ENCODE measurements at regions not wholly inside any gene's neighbourhood (a gene's known extent, or its start where the extent isn't known, plus 50 kb on each side); places are given as distances from the start of the nearest gene placed in this dataset.

DNA sequence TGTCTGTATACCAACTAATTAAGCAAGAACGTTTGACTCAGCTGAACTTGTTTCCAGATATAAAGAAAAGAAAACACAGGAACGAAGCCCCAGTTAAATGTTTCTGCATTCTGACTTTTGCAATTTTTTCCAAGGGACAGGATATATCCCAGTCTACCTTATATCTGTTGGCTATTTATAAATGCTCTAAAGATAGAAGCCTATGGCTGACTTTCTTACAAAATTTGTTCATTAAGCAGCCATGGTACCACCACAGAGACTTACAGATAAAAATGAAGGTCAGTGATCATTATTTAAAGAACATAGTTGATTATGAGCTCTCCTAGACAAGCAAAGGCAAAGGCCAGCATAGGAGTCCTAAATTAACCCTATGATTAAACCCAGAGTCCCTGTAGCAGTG lies 462.7 kb upstream of the SPHKAP start:
- H3K36me3 ChIP-seq (replicated peaks in 1 of 2; ENCODE audit: control insufficient read depth in 1 of 2, insufficient read depth in 2 of 2, low read length in 2 of 2), result no peaks in the 10 kb centered on the region
- Mint-ChIP-seq H3K27ac (no peak overlapping the region), H3K4me3 (no peak overlapping the region), H3K4me1 (no peaks in the 10 kb centered on the region), H3K36me3 (no peaks in the 10 kb centered on the region), H3K27me3 (ENCODE audit: low read depth in 3 of 3) (peaks cover 0 to 3% (median 0%) of the 10 kb centered on the region in 3 donors), H3K9me3 (peaks cover 0 to 3% (median 0%) of the 10 kb centered on the region in 7 donors)
- H3K79me2 ChIP-seq (ENCODE audit: insufficient read depth, low read length), result no peaks in the 10 kb centered on the region
- no peaks in the 10 kb centered on the region for H4K20me1 ChIP-seq (ENCODE audit: insufficient read depth, low read length)
- no peaks in the 10 kb centered on the region for H3K4me1 ChIP-seq (ENCODE audit: control insufficient read depth in 1 of 2, insufficient read depth in 2 of 2, low read length in 2 of 2)
- no peak for TF ChIP-seq CTCF (IDR thresholded peaks at IDR 0.05)
- DNase-seq, result no peak
- no peak overlapping the region for H3K4me3 ChIP-seq (replicated peaks in 1 of 3; ENCODE audit: low read depth in 2 of 3, low read length in 3 of 3)
- no peak overlapping the region for H3K27ac ChIP-seq (ENCODE audit: low read depth in 1 of 2, low read length in 2 of 2)
- H3K9ac ChIP-seq (ENCODE audit: insufficient read depth, low read length, poor library complexity, severe bottlenecking), result no peak overlapping the region
- no peaks in the 10 kb centered on the region for H3K9me3 ChIP-seq (replicated peaks in 1 of 2; ENCODE audit: control insufficient read depth in 1 of 2, insufficient read depth in 1 of 2, low read length in 2 of 2)
- no peak overlapping the region for H3K4me2 ChIP-seq (replicated peaks; ENCODE audit: extremely low read depth, low read length, poor library complexity, severe bottlenecking)
- intact Hi-C loops (cut with micrococcal nuclease), result no loop called here
- no peaks in the 10 kb centered on the region for H3K27me3 ChIP-seq (ENCODE audit: control insufficient read depth in 2 of 2, insufficient read depth in 2 of 2, low read length in 2 of 2)
- no CpG with 5 or more reads among the region's 2 CpGs for WGBS (ENCODE audit: insufficient coverage)
- no peak overlapping the region for H2AFZ ChIP-seq (ENCODE audit: insufficient read depth, low read depth, low read length, poor library complexity, severe bottlenecking)

GRCh38 chr2:228642861-228643260 lies 461.4 kb upstream of the SPHKAP start:
- H3K4me3 ChIP-seq (replicated peaks in 1 of 3; ENCODE audit: low read depth in 2 of 3, low read length in 3 of 3), result no peak overlapping the region
- no peak overlapping the region for H3K9ac ChIP-seq (ENCODE audit: insufficient read depth, low read length, poor library complexity, severe bottlenecking)
- H3K36me3 ChIP-seq (replicated peaks in 1 of 2; ENCODE audit: control insufficient read depth in 1 of 2, insufficient read depth in 2 of 2, low read length in 2 of 2), result no peaks in the 10 kb centered on the region
- Mint-ChIP-seq H3K36me3 (no peaks in the 10 kb centered on the region), H3K4me1 (no peaks in the 10 kb centered on the region), H3K27ac (no peak overlapping the region), H3K9me3 (peaks cover 0 to 3% (median 0%) of the 10 kb centered on the region in 7 donors), H3K27me3 (ENCODE audit: low read depth in 3 of 3) (peaks cover 0 to 3% (median 0%) of the 10 kb centered on the region in 3 donors), H3K4me3 (no peak overlapping the region)
- no peak overlapping the region for H3K27ac ChIP-seq (ENCODE audit: low read depth in 1 of 2, low read length in 2 of 2)
- WGBS (ENCODE audit: insufficient coverage), result no CpG with 5 or more reads among the region's 2 CpGs
- H3K27me3 ChIP-seq (ENCODE audit: control insufficient read depth in 2 of 2, insufficient read depth in 2 of 2, low read length in 2 of 2), result no peaks in the 10 kb centered on the region
- no peak overlapping the region for H2AFZ ChIP-seq (ENCODE audit: insufficient read depth, low read depth, low read length, poor library complexity, severe bottlenecking)
- H3K4me1 ChIP-seq (ENCODE audit: control insufficient read depth in 1 of 2, insufficient read depth in 2 of 2, low read length in 2 of 2), result no peaks in the 10 kb centered on the region
- H3K9me3 ChIP-seq (replicated peaks in 1 of 2; ENCODE audit: control insufficient read depth in 1 of 2, insufficient read depth in 1 of 2, low read length in 2 of 2), result no peaks in the 10 kb centered on the region
- H3K79me2 ChIP-seq (ENCODE audit: insufficient read depth, low read length), result no peaks in the 10 kb centered on the region
- no peaks in the 10 kb centered on the region for H4K20me1 ChIP-seq (ENCODE audit: insufficient read depth, low read length)
- no peak for DNase-seq
- H3K4me2 ChIP-seq (replicated peaks; ENCODE audit: extremely low read depth, low read length, poor library complexity, severe bottlenecking), result no peak overlapping the region
- TF ChIP-seq CTCF (IDR thresholded peaks at IDR 0.05), result no peak
- intact Hi-C loops (cut with micrococcal nuclease), result no loop called here

Measured in CD14-positive monocyte (primary cell).